ENCODE measurements at regions not wholly inside any gene's neighbourhood (a gene's known extent, or its start where the extent isn't known, plus 50 kb on each side); places are given as distances from the start of the nearest gene placed in this dataset.

DNA sequence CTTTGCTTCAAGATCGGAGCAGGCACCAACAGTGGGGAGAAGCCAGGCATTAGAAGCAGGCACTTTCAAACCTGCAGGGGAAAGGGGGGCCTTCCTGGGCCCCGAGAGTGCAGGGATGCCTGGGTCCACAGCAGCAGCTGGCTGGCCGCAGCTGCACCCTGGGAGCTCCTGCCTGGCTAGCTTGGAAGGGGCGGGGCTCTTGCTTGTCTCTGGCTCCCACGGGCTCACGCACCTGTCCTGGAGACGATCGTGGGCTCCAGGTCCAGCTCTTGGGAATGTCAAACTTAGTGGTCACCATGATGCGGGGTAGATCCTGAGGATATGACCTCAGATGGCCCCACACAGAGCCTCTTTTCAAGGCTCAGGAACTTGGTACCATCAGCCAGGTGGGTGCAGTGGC lies 1673.2 kb downstream of the LRRC4C start:
- H3K4me1 ChIP-seq = no peaks in the 10 kb centered on the region
- H3K79me2 ChIP-seq (ENCODE audit: low read depth) = no peaks in the 10 kb centered on the region
- Mint-ChIP-seq H3K4me3 (no peak overlapping the region), H3K9me3 (no peaks in the 10 kb centered on the region), H3K27ac (no peak overlapping the region), H3K4me1 (no peaks in the 10 kb centered on the region), H3K36me3 (no peaks in the 10 kb centered on the region), H3K27me3 (ENCODE audit: insufficient read depth, low read depth) (no peaks in the 10 kb centered on the region)
- H3F3A ChIP-seq (ENCODE audit: low read depth) = no peaks in the 10 kb centered on the region
- H3K4me2 ChIP-seq = no peak overlapping the region
- no peaks in the 10 kb centered on the region for H4K20me1 ChIP-seq (ENCODE audit: low read depth)
- H2AFZ ChIP-seq (replicated peaks) = no peak overlapping the region
- no peak for DNase-seq (ENCODE audit: low spot score)
- no peaks in the 10 kb centered on the region for H3K27me3 ChIP-seq
- H3K27ac ChIP-seq = no peak overlapping the region
- no peak overlapping the region for H3K4me3 ChIP-seq
- no peaks in the 10 kb centered on the region for H3K36me3 ChIP-seq
- TF ChIP-seq EZH2 (IDR thresholded peaks at IDR 0.05) = no peak
- TF ChIP-seq EZH2phosphoT487 (IDR thresholded peaks at IDR 0.05) = no peak
- TF ChIP-seq, protein P1, sequence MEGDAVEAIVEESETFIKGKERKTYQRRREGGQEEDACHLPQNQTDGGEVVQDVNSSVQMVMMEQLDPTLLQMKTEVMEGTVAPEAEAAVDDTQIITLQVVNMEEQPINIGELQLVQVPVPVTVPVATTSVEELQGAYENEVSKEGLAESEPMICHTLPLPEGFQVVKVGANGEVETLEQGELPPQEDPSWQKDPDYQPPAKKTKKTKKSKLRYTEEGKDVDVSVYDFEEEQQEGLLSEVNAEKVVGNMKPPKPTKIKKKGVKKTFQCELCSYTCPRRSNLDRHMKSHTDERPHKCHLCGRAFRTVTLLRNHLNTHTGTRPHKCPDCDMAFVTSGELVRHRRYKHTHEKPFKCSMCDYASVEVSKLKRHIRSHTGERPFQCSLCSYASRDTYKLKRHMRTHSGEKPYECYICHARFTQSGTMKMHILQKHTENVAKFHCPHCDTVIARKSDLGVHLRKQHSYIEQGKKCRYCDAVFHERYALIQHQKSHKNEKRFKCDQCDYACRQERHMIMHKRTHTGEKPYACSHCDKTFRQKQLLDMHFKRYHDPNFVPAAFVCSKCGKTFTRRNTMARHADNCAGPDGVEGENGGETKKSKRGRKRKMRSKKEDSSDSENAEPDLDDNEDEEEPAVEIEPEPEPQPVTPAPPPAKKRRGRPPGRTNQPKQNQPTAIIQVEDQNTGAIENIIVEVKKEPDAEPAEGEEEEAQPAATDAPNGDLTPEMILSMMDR (IDR thresholded peaks at IDR 0.05) = no peak
- no peaks in the 10 kb centered on the region for H3K9me3 ChIP-seq (ENCODE audit: low read depth)
- no peak overlapping the region for H3K9ac ChIP-seq

DNA sequence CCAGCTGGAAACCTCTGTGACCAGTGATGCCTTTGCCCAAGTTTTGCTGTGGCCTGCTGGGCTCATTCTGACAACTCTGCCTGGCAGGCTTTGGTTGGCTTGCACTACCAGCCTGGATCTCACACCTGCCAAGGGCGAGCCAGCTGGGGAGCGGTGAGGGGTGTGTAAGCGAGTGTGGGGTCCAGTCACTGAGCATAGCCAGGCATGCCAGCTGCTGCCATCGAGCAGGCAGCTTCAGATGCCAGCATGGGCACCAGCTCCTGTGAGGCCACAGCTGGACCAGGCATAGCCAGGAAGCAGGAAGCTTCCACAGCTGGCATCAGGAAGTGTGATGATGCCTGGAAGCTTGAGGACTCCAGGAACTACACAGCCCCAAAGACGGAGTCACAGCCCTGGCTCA lies 1674.6 kb downstream of the LRRC4C start:
- H3K9me3 ChIP-seq (ENCODE audit: low read depth) = no peaks in the 10 kb centered on the region
- H3F3A ChIP-seq (ENCODE audit: low read depth) = no peaks in the 10 kb centered on the region
- H3K27me3 Mint-ChIP-seq (ENCODE audit: insufficient read depth, low read depth) = no peaks in the 10 kb centered on the region
- no peak overlapping the region for H3K27ac ChIP-seq
- no peak for DNase-seq (ENCODE audit: low spot score)
- H3K9ac ChIP-seq = no peak overlapping the region
- H3K9me3 Mint-ChIP-seq = no peaks in the 10 kb centered on the region
- no peaks in the 10 kb centered on the region for H4K20me1 ChIP-seq (ENCODE audit: low read depth)
- H3K4me3 ChIP-seq = no peak overlapping the region
- TF ChIP-seq, protein P1 (IDR thresholded peaks at IDR 0.05) = no peak
- TF ChIP-seq EZH2phosphoT487 (IDR thresholded peaks at IDR 0.05) (no peak), EZH2 (IDR thresholded peaks at IDR 0.05) (no peak)
- H3K36me3 ChIP-seq = no peaks in the 10 kb centered on the region
- H3K4me2 ChIP-seq = no peak overlapping the region
- H3K4me3 Mint-ChIP-seq = no peak overlapping the region
- no peak overlapping the region for H3K27ac Mint-ChIP-seq
- no peaks in the 10 kb centered on the region for H3K4me1 ChIP-seq
- no peaks in the 10 kb centered on the region for H3K4me1 Mint-ChIP-seq
- H3K27me3 ChIP-seq = no peaks in the 10 kb centered on the region
- H3K79me2 ChIP-seq (ENCODE audit: low read depth) = no peaks in the 10 kb centered on the region
- no peaks in the 10 kb centered on the region for H3K36me3 Mint-ChIP-seq
- H2AFZ ChIP-seq (replicated peaks) = no peak overlapping the region

DNA sequence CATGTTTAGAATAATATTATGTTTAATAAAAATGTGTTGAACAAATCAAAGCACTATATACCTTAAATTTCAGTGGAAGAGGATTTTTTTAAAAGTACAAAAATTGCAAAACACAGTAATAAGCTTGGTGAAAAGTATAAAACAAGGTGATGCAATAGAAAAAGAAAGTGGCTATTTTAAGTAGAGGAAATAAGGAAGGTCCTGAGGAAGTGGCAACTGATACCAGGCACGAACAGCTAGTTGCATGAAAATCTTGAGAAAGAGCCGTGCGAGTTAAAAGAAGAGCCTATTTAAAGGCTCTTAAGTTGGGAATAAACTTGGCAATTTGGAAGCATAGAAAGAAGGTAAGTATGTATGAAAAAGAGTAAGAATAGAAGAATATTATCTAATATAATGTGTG lies 1679.3 kb downstream of the LRRC4C start:
- Histone ChIP-seq H3K27me3 (no peaks in the 10 kb centered on the region), H2AFZ (replicated peaks) (no peak overlapping the region), H3K4me3 (no peak overlapping the region), H3K9me3 (ENCODE audit: low read depth) (no peaks in the 10 kb centered on the region), H3K79me2 (ENCODE audit: low read depth) (no peaks in the 10 kb centered on the region), H3K9ac (no peak overlapping the region), H4K20me1 (ENCODE audit: low read depth) (no peaks in the 10 kb centered on the region), H3F3A (ENCODE audit: low read depth) (no peaks in the 10 kb centered on the region), H3K36me3 (no peaks in the 10 kb centered on the region), H3K4me1 (no peaks in the 10 kb centered on the region), H3K27ac (no peak overlapping the region), H3K4me2 (no peak overlapping the region)
- no peaks in the 10 kb centered on the region for H3K9me3 Mint-ChIP-seq
- no peak overlapping the region for H3K4me3 Mint-ChIP-seq
- H3K27ac Mint-ChIP-seq = no peak overlapping the region
- H3K4me1 Mint-ChIP-seq = no peaks in the 10 kb centered on the region
- no peaks in the 10 kb centered on the region for H3K27me3 Mint-ChIP-seq (ENCODE audit: insufficient read depth, low read depth)
- no peaks in the 10 kb centered on the region for H3K36me3 Mint-ChIP-seq
- DNase-seq (ENCODE audit: low spot score) = no peak
- no peak for TF ChIP-seq EZH2 (IDR thresholded peaks at IDR 0.05)
- TF ChIP-seq, protein P1 (IDR thresholded peaks at IDR 0.05) = no peak
- no peak for TF ChIP-seq EZH2phosphoT487 (IDR thresholded peaks at IDR 0.05)

DNA sequence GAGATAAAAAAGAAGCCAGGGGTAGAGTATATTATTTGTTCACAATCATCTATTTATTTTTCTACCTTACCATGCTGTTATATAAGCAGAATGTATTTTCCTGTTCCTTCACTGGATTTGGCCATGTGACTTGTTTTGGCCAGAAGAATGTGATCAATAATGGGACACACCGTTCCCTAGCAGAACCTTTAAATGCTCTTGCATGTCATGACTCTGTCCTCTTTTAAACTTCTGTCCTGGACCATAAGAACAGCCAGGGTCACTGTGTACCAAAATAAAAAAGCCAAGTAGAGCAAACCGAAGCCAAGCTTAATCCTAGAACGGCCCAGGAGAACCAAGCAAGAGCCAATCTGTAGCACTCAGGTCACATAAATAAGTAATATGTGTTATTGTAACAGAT lies 1682.4 kb downstream of the LRRC4C start:
- no peak overlapping the region for H3K4me3 Mint-ChIP-seq
- Histone ChIP-seq H3K36me3 (no peaks in the 10 kb centered on the region), H3K9me3 (ENCODE audit: low read depth) (no peaks in the 10 kb centered on the region), H3K27ac (no peak overlapping the region), H2AFZ (replicated peaks) (no peak overlapping the region), H3K27me3 (no peaks in the 10 kb centered on the region), H3K9ac (no peak overlapping the region), H3F3A (ENCODE audit: low read depth) (no peaks in the 10 kb centered on the region), H3K79me2 (ENCODE audit: low read depth) (no peaks in the 10 kb centered on the region), H3K4me2 (no peak overlapping the region), H4K20me1 (ENCODE audit: low read depth) (no peaks in the 10 kb centered on the region), H3K4me3 (no peak overlapping the region), H3K4me1 (no peaks in the 10 kb centered on the region)
- H3K4me1 Mint-ChIP-seq = no peaks in the 10 kb centered on the region
- H3K36me3 Mint-ChIP-seq = no peaks in the 10 kb centered on the region
- DNase-seq (ENCODE audit: low spot score) = no peak
- TF ChIP-seq EZH2 (IDR thresholded peaks at IDR 0.05) (no peak), EZH2phosphoT487 (IDR thresholded peaks at IDR 0.05) (no peak)
- TF ChIP-seq, protein P1 (IDR thresholded peaks at IDR 0.05) = no peak
- H3K9me3 Mint-ChIP-seq = no peaks in the 10 kb centered on the region
- no peak overlapping the region for H3K27ac Mint-ChIP-seq
- no peaks in the 10 kb centered on the region for H3K27me3 Mint-ChIP-seq (ENCODE audit: insufficient read depth, low read depth)

All from neural progenitor cell (in vitro differentiated cells).